ENCODE measurements at regions not wholly inside any gene's neighbourhood (a gene's known extent, or its start where the extent isn't known, plus 50 kb on each side); places are given as distances from the start of the nearest gene placed in this dataset.

- no peak for DNase-seq (ENCODE audit: low read depth)
These were observed 62.8 kb upstream of the PRKCQ start for GRCh38 chr10:6642876-6643275.

GRCh38 chr10:6640433-6641040, 60.5 kb upstream of the PRKCQ start:
- no peak for DNase-seq (ENCODE audit: low read depth)

- no peak for DNase-seq (ENCODE audit: low read depth)
These were observed 57.0 kb upstream of the PRKCQ start for GRCh38 chr10:6637053-6637452.

DNA sequence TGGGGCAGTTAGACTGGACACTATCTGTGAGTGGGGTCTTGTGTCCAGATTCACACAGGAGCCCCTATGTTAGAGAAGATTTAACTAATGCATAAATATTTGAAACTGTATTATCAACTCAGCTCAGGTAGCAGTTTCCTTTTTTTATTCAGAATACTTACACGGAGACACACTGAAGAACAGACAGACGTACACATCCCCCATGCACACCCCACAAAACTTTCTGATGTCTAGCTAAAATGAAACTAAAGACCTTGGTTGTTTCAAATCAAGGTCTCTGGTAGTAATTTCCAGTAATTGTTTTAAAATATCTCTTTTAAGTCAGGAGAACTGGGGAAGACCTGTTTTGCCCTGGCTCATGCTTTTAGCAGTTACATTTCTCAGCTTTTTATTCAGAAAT, 55.7 kb upstream of the PRKCQ start:
- no peak for DNase-seq (ENCODE audit: low read depth)
